H1 (cell line): ENCODE measurements at regions not wholly inside any gene's neighbourhood (a gene's known extent, or its start where the extent isn't known, plus 50 kb on each side); places are given as distances from the start of the nearest gene placed in this dataset.

Experiments
- CTCF ChIA-PET: fragments of 300-600 bp; sonication (Branson Sonifier 250); formaldehyde crosslinking; loops from one replicate; lab custom pipeline; 2021; ENCODE audit not compliant: partially characterized antibody; lab: Charles Lee
- POLR2A ChIA-PET: fragments of 300-600 bp; sonication (Branson Sonifier 250); formaldehyde crosslinking; loops from one replicate; lab custom pipeline; 2021; ENCODE audit warnings: inconsistent platforms; ENCODE audit not compliant: partially characterized antibody; lab: Charles Lee
- DNase-seq, 2 experiments: peaks; one replicate each; pipeline versions ENCODE4 v3.0.0 to v3.0.0-alpha.2; 2010 to 2022; ENCODE audit warnings: low spot score in 2 of 2, low read depth in 1 of 2, mixed read lengths in 1 of 2
- FAIRE-seq: peaks from 2 replicates; lab custom pipeline; 2011; peaks lifted over from hg19 to GRCh38; lab: Jason Lieb, UNC
- H2AFZ ChIP-seq: 2 replicates; pipeline ENCODE4 v1.8.1; 2012; ENCODE audit warnings: low read length, inconsistent platforms
- H2AK5ac ChIP-seq: 2 replicates; pipeline ENCODE4 v1.6.1; 2013; ENCODE audit warnings: low read depth, low read length
- H2BK120ac ChIP-seq: replicated peaks from 2 replicates; pipeline ENCODE3; 2013; ENCODE audit warnings: low read depth, low read length, inconsistent platforms
- H2BK12ac ChIP-seq: 2 replicates; pipeline ENCODE4 v1.6.1; 2013; ENCODE audit warnings: low read depth, low read length
- H2BK15ac ChIP-seq: 2 replicates; pipeline ENCODE4 v1.6.1; 2013; ENCODE audit warnings: low read length
- H2BK20ac ChIP-seq: 2 replicates; pipeline ENCODE4 v1.6.1; 2013; ENCODE audit warnings: low read length
- H2BK5ac ChIP-seq: 2 replicates; pipeline ENCODE4 v1.6.1; 2013; ENCODE audit warnings: low read depth, low read length
- H3K14ac ChIP-seq: 2 replicates; pipeline ENCODE4 v1.6.1; 2013; ENCODE audit warnings: inconsistent platforms; ENCODE audit not compliant: insufficient read length
- H3K18ac ChIP-seq: 2 replicates; pipeline ENCODE4 v1.6.1; 2013; ENCODE audit warnings: low read length; ENCODE audit errors: extremely low read depth
- H3K23ac ChIP-seq: 2 replicates; pipeline ENCODE4 v1.6.1; 2013; ENCODE audit warnings: inconsistent platforms; ENCODE audit not compliant: insufficient read length
- H3K23me2 ChIP-seq: 2 replicates; pipeline ENCODE4 v1.6.1; 2013; ENCODE audit warnings: low read depth, low read length
- H3K27ac ChIP-seq: 2 replicates; pipeline ENCODE4 v1.6.1; 2011; ENCODE audit warnings: low read depth, low read length, inconsistent platforms
- H3K27me3 ChIP-seq, 4 experiments: replicated peaks in 1 of 4; 1 replicate in 1 of 4; 2 replicates in 3 of 4; pipeline versions ENCODE4 v1.6.1 to v1.8.1; 2011 to 2013; ENCODE audit warnings: low read length in 3 of 4, mild to moderate bottlenecking in 3 of 4, inconsistent platforms in 2 of 4, mixed read lengths in 2 of 4, moderate library complexity in 1 of 4; ENCODE audit not compliant: control insufficient read depth in 3 of 4, insufficient read depth in 3 of 4; ENCODE audit errors: extremely low read depth in 1 of 4
- H3K36me3 ChIP-seq, 4 experiments: 2 replicates each; pipeline versions ENCODE4 v1.6.1 to v1.8.1; 2011 to 2013; ENCODE audit warnings: mild to moderate bottlenecking in 4 of 4, low read length in 3 of 4, moderate library complexity in 2 of 4, control low read depth in 1 of 4, inconsistent platforms in 1 of 4; ENCODE audit not compliant: insufficient read depth in 4 of 4, control insufficient read depth in 2 of 4
- H3K4ac ChIP-seq: replicated peaks from 2 replicates; pipeline ENCODE3; 2013; ENCODE audit warnings: low read length, low read depth, mixed read lengths, inconsistent platforms; ENCODE audit not compliant: insufficient read length
- H3K4me1 ChIP-seq, 4 experiments: replicated peaks in 1 of 4; 1 replicate in 1 of 4; 2 replicates in 3 of 4; pipeline versions ENCODE4 v1.6.1 to v1.8.1; 2011 to 2013; ENCODE audit warnings: low read length in 3 of 4, inconsistent platforms in 2 of 4, mixed read lengths in 1 of 4; ENCODE audit not compliant: insufficient read depth in 4 of 4, control insufficient read depth in 3 of 4
- H3K4me2 ChIP-seq, 2 experiments: 2 replicates each; pipeline versions ENCODE4 v1.6.1 to v1.8.1; 2011 to 2013; ENCODE audit warnings: low read depth in 2 of 2, low read length in 2 of 2, control low read depth in 1 of 2, inconsistent platforms in 1 of 2, mild to moderate bottlenecking in 1 of 2; ENCODE audit not compliant: insufficient read depth in 1 of 2
- H3K4me3 ChIP-seq, 4 experiments: fragments of 200-600, 300-600 bp in 1 of 4; sonication (generic), shearing (Covaris generic), sonication (Bioruptor Twin) in 1 of 4; 2 replicates each; pipeline versions ENCODE4 v1.5.1 to v1.8.1; 2011 to 2016; ENCODE audit warnings: low read length in 4 of 4, low read depth in 3 of 4, control low read depth in 2 of 4, inconsistent platforms in 2 of 4, mild to moderate bottlenecking in 2 of 4, mixed read lengths in 1 of 4, moderate library complexity in 1 of 4; ENCODE audit not compliant: insufficient read depth in 2 of 4; ENCODE audit errors: extremely low read depth in 1 of 4
- H3K56ac ChIP-seq: replicated peaks from 2 replicates; pipeline ENCODE3; 2013; ENCODE audit warnings: low read depth, mild to moderate bottlenecking, mixed read lengths, low read length, inconsistent platforms; ENCODE audit not compliant: insufficient read length
- H3K79me1 ChIP-seq: 2 replicates; pipeline ENCODE4 v1.6.1; 2013; ENCODE audit warnings: low read depth, low read length, control low read depth
- H3K79me2 ChIP-seq, 2 experiments: 2 replicates each; pipeline versions ENCODE4 v1.6.1 to v1.8.1; 2012 to 2013; ENCODE audit warnings: low read length in 2 of 2, mild to moderate bottlenecking in 2 of 2, inconsistent platforms in 1 of 2; ENCODE audit not compliant: insufficient read depth in 2 of 2, control insufficient read depth in 1 of 2
- H3K9ac ChIP-seq, 4 experiments: replicated peaks in 1 of 4; 1 replicate in 1 of 4; 2 replicates in 3 of 4; pipeline versions ENCODE4 v1.6.1 to v1.8.1; 2011 to 2013; ENCODE audit warnings: low read depth in 3 of 4, low read length in 3 of 4, control low read depth in 2 of 4, mild to moderate bottlenecking in 2 of 4, moderate library complexity in 2 of 4, inconsistent platforms in 1 of 4; ENCODE audit errors: extremely low read depth in 1 of 4
- H3K9me3 ChIP-seq, 2 experiments: 2 replicates each; pipeline versions ENCODE4 v1.6.1 to v1.8.1; 2012 to 2013; ENCODE audit warnings: mild to moderate bottlenecking in 2 of 2, moderate library complexity in 2 of 2, control low read depth in 1 of 2, inconsistent platforms in 1 of 2, low read depth in 1 of 2, low read length in 1 of 2, mixed read lengths in 1 of 2; ENCODE audit not compliant: insufficient read depth in 2 of 2
- H4K20me1 ChIP-seq, 2 experiments: replicated peaks in 1 of 2; 2 replicates each; pipeline versions ENCODE3 to v1.8.1; 2011 to 2013; ENCODE audit warnings: inconsistent platforms in 2 of 2, low read length in 2 of 2, mild to moderate bottlenecking in 1 of 2; ENCODE audit not compliant: insufficient read depth in 2 of 2, control insufficient read depth in 1 of 2
- H4K5ac ChIP-seq: 2 replicates; pipeline ENCODE4 v1.6.1; 2013; ENCODE audit warnings: low read length, low read depth, mixed read lengths, inconsistent platforms; ENCODE audit not compliant: insufficient read length
- H4K8ac ChIP-seq: 2 replicates; pipeline ENCODE4 v1.8.0; 2013; ENCODE audit warnings: mild to moderate bottlenecking, moderate library complexity, low read length, inconsistent platforms; ENCODE audit not compliant: insufficient read depth; ENCODE audit errors: extremely low read depth
- H4K91ac ChIP-seq: replicated peaks from 2 replicates; pipeline ENCODE3; 2013; ENCODE audit warnings: low read length, mixed read lengths, inconsistent platforms; ENCODE audit not compliant: insufficient read length
- HDAC2 ChIP-seq, 2 experiments: fragments of 300-600 bp in 1 of 2; sonication (generic) in 1 of 2; IDR thresholded peaks; 2 replicates each; pipeline ENCODE4 v1.6.1; 2011 to 2012; ENCODE audit warnings: low read depth in 2 of 2, low read length in 2 of 2, mild to moderate bottlenecking in 2 of 2, moderate library complexity in 2 of 2, borderline replicate concordance in 1 of 2, inconsistent platforms in 1 of 2
- JUND ChIP-seq: IDR thresholded peaks from 2 replicates; pipeline ENCODE4 v1.6.1; 2011; ENCODE audit warnings: mild to moderate bottlenecking, improper control_type of control experiment, low read length
- SAP30 ChIP-seq: fragments of 300-600 bp; sonication (generic); IDR thresholded peaks from 2 replicates; pipeline ENCODE4 v1.7.1; 2012; ENCODE audit warnings: low read length, moderate library complexity, mild to moderate bottlenecking, inconsistent platforms; ENCODE audit not compliant: insufficient read depth, insufficient replicate concordance
- WGBS, 2 experiments: shearing (Covaris generic) in 1 of 2; methylation state at CpG; one replicate each; pipeline versions ENCODE4 v1.1.6 to v1.1.7; 2013 to 2015; ENCODE audit warnings: low lambda C conversion rate in 2 of 2, mixed read lengths in 2 of 2, inconsistent platforms in 1 of 2, low coverage in 1 of 2, missing lambda C conversion rate in 1 of 2; ENCODE audit not compliant: insufficient replicate concordance in 2 of 2, insufficient coverage in 1 of 2, insufficient read length in 1 of 2; ENCODE audit errors: extremely low coverage in 1 of 2, missing lambda C conversion rate in 1 of 2; 5-methylcytosine and 5-hydroxymethylcytosine counted together

- Histone ChIP-seq H3K18ac (no peak overlapping the region), H3K23me2 (no peaks in the 10 kb centered on the region), H4K5ac (peak overlapping the region; percentile 17), H3K27me3 (no peaks in the 10 kb centered on the region), H2BK12ac (no peak overlapping the region), H2AFZ (0 out of 2 replicates have a peak overlapping the region, but pooled peaks have one; percentile 52), H3K27ac (no peak overlapping the region; the same call in 1 of the 2 replicates), H3K79me2 (no peaks in the 10 kb centered on the region), H3K36me3 (peaks cover 0 to 5% (median 0%) of the 10 kb centered on the region in 4 experiments; a peak in 3 of 8 replicates), H3K23ac (no peak overlapping the region), H4K20me1 (no peaks in the 10 kb centered on the region), H2BK15ac (no peak overlapping the region), H4K91ac (peak overlapping the region; percentile 87), H2BK120ac (peak overlapping the region; percentile 70), H3K4me2 (peak overlapping the region; percentile 21 to 26; a peak in 2 of 4 replicates), H3K4ac (no peak overlapping the region), H2BK5ac (no peak overlapping the region; the same call in 1 of the 2 replicates), H3K4me1 (peaks cover 0 to 24% (median 11%) of the 10 kb centered on the region in 4 experiments; a peak in 3 of 7 replicates), H3K9ac (no peak overlapping the region), H3K79me1 (no peaks in the 10 kb centered on the region), H4K8ac (no peak overlapping the region), H3K56ac (no peak overlapping the region), H2BK20ac (peak overlapping the region; percentile 17; the same call in 1 of the 2 replicates), H3K14ac (no peak overlapping the region), H3K9me3 (peaks cover 0 to 8% of the 10 kb centered on the region in 2 experiments; a peak in 1 of 4 replicates), H2AK5ac (no peak overlapping the region), H3K4me3 (peak overlapping the region in 1 of 4 experiments; percentile 12; a peak in 1 of 8 replicates)
- TF ChIP-seq HDAC2 (IDR thresholded peaks at IDR 0.05; ENCODE audit: borderline replicate concordance in 1 of 2, low read depth in 2 of 2, low read length in 2 of 2) (no peak), SAP30 (no peak), JUND (no peak)
- no peak for FAIRE-seq
- CTCF ChIA-PET = no interaction called here
- no peak for DNase-seq
- POLR2A ChIA-PET = interaction anchor here (1.2 kb wide), 1 partner anchor 46 kb away, joined by 3 read pairs; no protein-coding TSS in a partner anchor
- WGBS, 2 experiments = 82% methylated on average over 2 of the region's 2 CpGs; no CpG with 5 or more reads in 1 of the 2 experiments
Measured at GRCh38 chr5:126055348-126055729, 367.9 kb upstream of the GRAMD2B start.
